ENCODE measurements at regions not wholly inside any gene's neighbourhood (a gene's known extent, or its start where the extent isn't known, plus 50 kb on each side); places are given as distances from the start of the nearest gene placed in this dataset.
A peak's percentile ranks its signal among the peaks of the same experiment; 100 is the strongest.

DNA sequence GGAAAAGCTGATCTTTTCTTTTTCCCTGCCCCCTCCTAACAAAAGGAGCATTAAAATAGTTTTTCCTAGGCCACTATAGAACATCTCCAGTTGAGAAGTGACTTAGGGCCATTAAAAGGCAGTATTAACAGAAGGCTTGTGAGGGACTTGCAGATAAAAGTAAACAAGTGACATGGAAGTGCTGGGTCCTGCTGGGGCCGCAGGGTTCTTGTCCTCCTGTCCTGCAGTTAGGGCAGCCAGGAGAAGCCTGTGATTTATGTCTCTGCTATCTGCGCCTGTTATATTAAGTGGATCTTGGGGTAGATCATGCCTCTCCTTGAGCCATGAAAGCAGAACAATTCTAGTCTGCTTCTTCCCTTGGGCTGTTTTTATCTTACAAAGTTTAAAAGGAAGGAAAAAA lies 271.4 kb upstream of the C11orf87 start:
- Histone ChIP-seq H4K91ac (replicated peaks; ENCODE audit: insufficient read length, low read length) (no peak overlapping the region), H3K23me2 (ENCODE audit: low read depth, low read length) (no peaks in the 10 kb centered on the region), H3K9me3 (ENCODE audit: insufficient read depth in 2 of 2, low read depth in 1 of 2, low read length in 1 of 2) (no peaks in the 10 kb centered on the region), H3K27me3 (replicated peaks in 1 of 4; ENCODE audit: control insufficient read depth in 3 of 4, extremely low read depth in 1 of 4, insufficient read depth in 3 of 4, low read length in 3 of 4) (no peaks in the 10 kb centered on the region), H3K79me1 (ENCODE audit: low read depth, low read length) (no peaks in the 10 kb centered on the region), H4K5ac (ENCODE audit: insufficient read length, low read depth, low read length) (no peak overlapping the region), H3K27ac (ENCODE audit: low read depth, low read length) (no peak overlapping the region), H3K4me2 (ENCODE audit: insufficient read depth in 1 of 2, low read depth in 2 of 2, low read length in 2 of 2) (no peak overlapping the region), H2BK120ac (replicated peaks; ENCODE audit: low read depth, low read length) (no peak overlapping the region), H3K14ac (ENCODE audit: insufficient read length) (no peak overlapping the region), H3K56ac (replicated peaks; ENCODE audit: insufficient read length, low read depth, low read length) (no peak overlapping the region), H3K36me3 (ENCODE audit: control insufficient read depth in 2 of 4, insufficient read depth in 4 of 4, low read length in 3 of 4) (no peaks in the 10 kb centered on the region), H2BK20ac (ENCODE audit: low read length) (no peak overlapping the region), H2BK12ac (ENCODE audit: low read depth, low read length) (no peak overlapping the region), H3K4ac (replicated peaks; ENCODE audit: insufficient read length, low read depth, low read length) (no peak overlapping the region), H3K4me1 (replicated peaks in 1 of 4; ENCODE audit: control insufficient read depth in 3 of 4, insufficient read depth in 4 of 4, low read length in 3 of 4) (peaks cover 0 to 4% (median 0%) of the 10 kb centered on the region in 4 experiments; a peak in 1 of 7 replicates), H2AK5ac (ENCODE audit: low read depth, low read length) (no peak overlapping the region), H3K9ac (replicated peaks in 1 of 4; ENCODE audit: extremely low read depth in 1 of 4, low read depth in 3 of 4, low read length in 3 of 4) (no peak overlapping the region), H3K18ac (ENCODE audit: extremely low read depth, low read length) (no peak overlapping the region), H2BK5ac (ENCODE audit: low read depth, low read length) (no peak overlapping the region), H2AFZ (ENCODE audit: low read length) (peak overlapping the region; percentile 81), H4K8ac (ENCODE audit: extremely low read depth, insufficient read depth, low read length) (no peak overlapping the region), H4K20me1 (replicated peaks in 1 of 2; ENCODE audit: control insufficient read depth in 1 of 2, insufficient read depth in 2 of 2, low read length in 2 of 2) (no peaks in the 10 kb centered on the region), H2BK15ac (ENCODE audit: low read length) (no peak overlapping the region), H3K4me3 (ENCODE audit: extremely low read depth in 1 of 4, insufficient read depth in 2 of 4, low read depth in 3 of 4, low read length in 4 of 4) (no peak overlapping the region), H3K79me2 (ENCODE audit: control insufficient read depth in 1 of 2, insufficient read depth in 2 of 2, low read length in 2 of 2) (no peaks in the 10 kb centered on the region), H3K23ac (ENCODE audit: insufficient read length) (no peak overlapping the region)
- ChIA-PET POLR2A (ENCODE audit: partially characterized antibody) (no interaction called here), CTCF (ENCODE audit: partially characterized antibody) (interaction anchor here (0.5 kb wide), 1 partner anchor 501 kb away, joined by 4 read pairs; no protein-coding TSS in a partner anchor)
- FAIRE-seq (no peak), DNase-seq (ENCODE audit: low read depth in 1 of 2, low spot score in 2 of 2) (no peak)
- TF ChIP-seq GABPA (IDR thresholded peaks at IDR 0.05; ENCODE audit: borderline replicate concordance, insufficient read depth, low read length): no peak
- TF ChIP-seq KDM4A (IDR thresholded peaks at IDR 0.05; ENCODE audit: low read depth, low read length, severe bottlenecking): no peak
- 83% methylated on average over 2 of the region's 2 CpGs; no CpG with 5 or more reads in 1 of the 2 experiments for WGBS, 2 experiments (ENCODE audit: extremely low coverage in 1 of 2, insufficient coverage in 1 of 2, insufficient read length in 1 of 2, insufficient replicate concordance in 2 of 2, low coverage in 1 of 2, low lambda C conversion rate in 2 of 2, missing lambda C conversion rate in 1 of 2)
